Natural killer cell (primary cell): ENCODE measurements at regions not wholly inside any gene's neighbourhood (a gene's known extent, or its start where the extent isn't known, plus 50 kb on each side); places are given as distances from the start of the nearest gene placed in this dataset.

Experiments used
- ATAC-seq, 3 donors: fragments of 150-1000 bp in 2 of 3; fragments of 200-7000 bp in 1 of 3; cut with Tn5 transposase; 1 replicate in 1 of 3; 2 replicates in 2 of 3; pipeline ENCODE4 v1.10.0; 2021; ENCODE audit warnings: mild to moderate bottlenecking in 2 of 3, moderate library complexity in 2 of 3
- DNase-seq, 2 donors: peaks; one replicate each; pipeline versions ENCODE4 v3.0.0 to v3.0.0-alpha.2; 2013 to 2021; ENCODE audit warnings: mixed read lengths in 1 of 2
- H3K27ac ChIP-seq: one replicate; pipeline ENCODE4 v1.5.1; 2013; ENCODE audit warnings: mild to moderate bottlenecking, low read length
- H3K27me3 ChIP-seq: one replicate; pipeline ENCODE4 v1.6.1; 2013; ENCODE audit warnings: low read length; ENCODE audit not compliant: control insufficient read depth, insufficient read depth
- H3K36me3 ChIP-seq: one replicate; pipeline ENCODE4 v1.6.1; 2013; ENCODE audit warnings: low read length; ENCODE audit not compliant: control insufficient read depth, insufficient read depth
- H3K4me1 ChIP-seq: one replicate; pipeline ENCODE4 v1.6.1; 2013; ENCODE audit warnings: low read length; ENCODE audit not compliant: control insufficient read depth, insufficient read depth
- H3K4me3 ChIP-seq: one replicate; pipeline ENCODE4 v1.5.1; 2013; ENCODE audit warnings: low read length
- H3K9me3 ChIP-seq: one replicate; pipeline ENCODE4 v1.6.1; 2013; ENCODE audit warnings: low read length; ENCODE audit not compliant: control insufficient read depth, insufficient read depth
- H3K27ac Mint-ChIP-seq, 2 donors: one replicate each; pipeline ENCODE4 v1.8.0; 2022; ENCODE audit warnings: mild to moderate bottlenecking in 2 of 2, mixed read lengths in 2 of 2, moderate library complexity in 1 of 2
- H3K27me3 Mint-ChIP-seq, 2 donors: one replicate each; pipeline ENCODE4 v1.8.0; 2022; ENCODE audit warnings: low read depth in 2 of 2, mixed read lengths in 2 of 2
- H3K36me3 Mint-ChIP-seq: one replicate; pipeline ENCODE4 v1.8.0; 2022; ENCODE audit warnings: mixed read lengths
- H3K4me1 Mint-ChIP-seq, 2 donors: one replicate each; pipeline ENCODE4 v1.8.0; 2022; ENCODE audit warnings: mixed read lengths in 2 of 2
- H3K4me3 Mint-ChIP-seq: one replicate; pipeline ENCODE4 v1.8.0; 2022; ENCODE audit warnings: mild to moderate bottlenecking, moderate library complexity, mixed read lengths
- H3K9me3 Mint-ChIP-seq, 2 donors: one replicate each; pipeline ENCODE4 v1.8.0; 2022; ENCODE audit warnings: mixed read lengths in 2 of 2
- WGBS: methylation state at CpG from one replicate; pipeline ENCODE4 v1.1.7; 2013; ENCODE audit warnings: missing lambda C conversion rate; ENCODE audit not compliant: insufficient coverage; 5-methylcytosine and 5-hydroxymethylcytosine counted together
- intact Hi-C: fragments of 100-400 bp; cut with micrococcal nuclease; formaldehyde crosslinking; loops from one replicate; pipeline ENCODE4 v1.14.2; 2022
- TF ChIP-seq, protein P1 (sequence below): fragments of 200-600 bp; IDR thresholded peaks from one replicate; pipeline ENCODE4 v1.8.0; 2022; ENCODE audit warnings: antibody characterized with exemption

DNA sequence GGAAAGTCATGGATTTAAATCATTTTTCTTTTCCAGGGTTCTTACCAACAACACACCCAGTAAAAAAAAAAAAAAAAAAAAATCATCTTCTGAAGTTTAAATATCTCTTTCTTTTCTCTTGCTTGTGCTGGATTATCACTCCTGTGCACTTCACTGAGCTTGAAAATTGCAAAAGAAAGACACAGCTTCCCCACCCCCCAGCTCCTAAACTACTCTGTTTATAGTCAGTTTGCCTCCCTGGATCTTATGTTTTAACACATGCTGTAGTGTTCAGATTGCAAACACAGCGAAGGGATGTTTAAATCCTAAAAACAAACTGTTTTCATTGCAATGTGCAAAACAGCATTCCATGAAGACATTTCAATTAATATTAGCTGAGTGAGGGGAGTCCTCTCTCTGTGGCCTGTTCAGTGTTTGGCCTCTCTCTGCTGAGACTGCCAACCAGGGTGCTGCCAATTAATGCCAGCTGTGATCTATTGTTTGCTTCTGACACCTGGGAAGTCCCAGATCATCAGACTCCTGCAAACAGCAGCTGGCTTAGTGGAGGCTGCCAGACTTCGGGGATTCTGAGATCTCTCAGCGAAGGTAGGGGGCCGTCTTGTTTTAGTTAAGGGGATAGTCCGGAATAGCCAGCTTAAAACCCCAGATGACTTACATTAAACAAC lies 171.1 kb upstream of the PITX2 start:
- no peaks in the 10 kb centered on the region for H3K4me1 Mint-ChIP-seq
- H3K4me1 ChIP-seq, result no peaks in the 10 kb centered on the region
- no peaks in the 10 kb centered on the region for H3K27me3 ChIP-seq
- H3K36me3 Mint-ChIP-seq, result no peaks in the 10 kb centered on the region
- no peak overlapping the region for H3K4me3 Mint-ChIP-seq
- H3K27ac ChIP-seq, result no peak overlapping the region
- no peak overlapping the region for H3K27ac Mint-ChIP-seq
- H3K4me3 ChIP-seq, result no peak overlapping the region
- H3K27me3 Mint-ChIP-seq, result no peaks in the 10 kb centered on the region
- TF ChIP-seq, protein P1, sequence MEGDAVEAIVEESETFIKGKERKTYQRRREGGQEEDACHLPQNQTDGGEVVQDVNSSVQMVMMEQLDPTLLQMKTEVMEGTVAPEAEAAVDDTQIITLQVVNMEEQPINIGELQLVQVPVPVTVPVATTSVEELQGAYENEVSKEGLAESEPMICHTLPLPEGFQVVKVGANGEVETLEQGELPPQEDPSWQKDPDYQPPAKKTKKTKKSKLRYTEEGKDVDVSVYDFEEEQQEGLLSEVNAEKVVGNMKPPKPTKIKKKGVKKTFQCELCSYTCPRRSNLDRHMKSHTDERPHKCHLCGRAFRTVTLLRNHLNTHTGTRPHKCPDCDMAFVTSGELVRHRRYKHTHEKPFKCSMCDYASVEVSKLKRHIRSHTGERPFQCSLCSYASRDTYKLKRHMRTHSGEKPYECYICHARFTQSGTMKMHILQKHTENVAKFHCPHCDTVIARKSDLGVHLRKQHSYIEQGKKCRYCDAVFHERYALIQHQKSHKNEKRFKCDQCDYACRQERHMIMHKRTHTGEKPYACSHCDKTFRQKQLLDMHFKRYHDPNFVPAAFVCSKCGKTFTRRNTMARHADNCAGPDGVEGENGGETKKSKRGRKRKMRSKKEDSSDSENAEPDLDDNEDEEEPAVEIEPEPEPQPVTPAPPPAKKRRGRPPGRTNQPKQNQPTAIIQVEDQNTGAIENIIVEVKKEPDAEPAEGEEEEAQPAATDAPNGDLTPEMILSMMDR, result no peak
- ATAC-seq, result no peak
- no peaks in the 10 kb centered on the region for H3K36me3 ChIP-seq
- no peak for DNase-seq
- intact Hi-C loops, result no loop called here
- no peaks in the 10 kb centered on the region for H3K9me3 ChIP-seq
- 94% methylated on average over 3 of the region's 5 CpGs for WGBS
- H3K9me3 Mint-ChIP-seq, result peaks cover 14 to 17% of the 10 kb centered on the region in 2 donors

DNA sequence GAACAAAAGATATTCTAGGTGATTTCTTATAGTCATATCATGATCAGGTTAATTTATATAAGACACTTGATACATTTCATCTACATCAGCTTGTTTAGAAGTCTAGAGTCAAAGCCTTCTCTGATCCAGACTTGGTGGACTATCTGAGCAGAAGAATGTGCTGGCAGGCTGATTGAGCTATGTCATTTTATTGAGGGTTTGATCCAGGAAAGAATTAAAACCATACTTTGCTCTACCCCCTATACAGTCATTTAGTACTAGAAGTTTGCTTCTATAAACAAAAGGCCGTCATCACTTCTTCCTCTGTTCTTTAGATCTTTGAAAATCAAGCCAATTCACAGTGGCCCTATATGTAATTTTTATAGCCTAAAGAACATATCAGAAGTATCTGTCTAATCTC lies 173.1 kb upstream of the PITX2 start:
- no peak overlapping the region for H3K4me3 ChIP-seq
- H3K9me3 Mint-ChIP-seq, result peaks cover 6 to 14% of the 10 kb centered on the region in 2 donors
- no peak overlapping the region for H3K27ac ChIP-seq
- TF ChIP-seq, protein P1, result no peak
- no peaks in the 10 kb centered on the region for H3K4me1 Mint-ChIP-seq
- no peaks in the 10 kb centered on the region for H3K4me1 ChIP-seq
- no peak for DNase-seq
- ATAC-seq, result no peak
- no peaks in the 10 kb centered on the region for H3K27me3 Mint-ChIP-seq
- no peaks in the 10 kb centered on the region for H3K9me3 ChIP-seq
- H3K27ac Mint-ChIP-seq, result no peak overlapping the region
- no peak overlapping the region for H3K4me3 Mint-ChIP-seq
- no CpG with 5 or more reads among the region's 1 CpG for WGBS
- H3K36me3 Mint-ChIP-seq, result no peaks in the 10 kb centered on the region
- no peaks in the 10 kb centered on the region for H3K36me3 ChIP-seq
- no peaks in the 10 kb centered on the region for H3K27me3 ChIP-seq
- intact Hi-C loops, result no loop called here

DNA sequence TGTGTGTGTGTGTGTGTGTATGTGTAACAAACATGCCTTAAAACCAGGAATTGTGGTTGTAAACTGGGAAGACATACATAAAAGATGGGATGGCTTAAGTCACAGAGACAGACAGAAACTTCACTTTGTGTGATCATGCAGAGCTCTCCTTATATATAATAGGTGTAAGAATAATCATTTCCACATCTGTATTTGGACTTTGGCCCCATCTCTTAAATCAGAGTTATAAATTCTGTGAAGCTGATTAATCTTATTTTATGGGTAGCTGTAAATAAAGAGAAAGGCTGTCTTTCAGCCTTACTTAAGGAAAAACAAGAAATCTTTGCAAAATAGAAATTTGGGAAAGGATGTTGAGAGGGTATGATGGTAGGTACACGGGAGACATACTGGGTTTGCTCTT lies 174.6 kb upstream of the PITX2 start:
- no peaks in the 10 kb centered on the region for H3K36me3 Mint-ChIP-seq
- 75% methylated on average over 1 of the region's 1 CpG for WGBS
- no peaks in the 10 kb centered on the region for H3K4me1 Mint-ChIP-seq
- H3K27me3 Mint-ChIP-seq, result no peaks in the 10 kb centered on the region
- H3K4me3 Mint-ChIP-seq, result no peak overlapping the region
- no peaks in the 10 kb centered on the region for H3K27me3 ChIP-seq
- no peak overlapping the region for H3K27ac ChIP-seq
- intact Hi-C loops, result no loop called here
- no peak overlapping the region for H3K27ac Mint-ChIP-seq
- TF ChIP-seq, protein P1, result no peak
- ATAC-seq, result no peak
- H3K4me3 ChIP-seq, result no peak overlapping the region
- no peaks in the 10 kb centered on the region for H3K36me3 ChIP-seq
- H3K4me1 ChIP-seq, result no peaks in the 10 kb centered on the region
- no peak for DNase-seq
- H3K9me3 Mint-ChIP-seq, result peaks cover 8 to 15% of the 10 kb centered on the region in 2 donors
- H3K9me3 ChIP-seq, result no peaks in the 10 kb centered on the region

DNA sequence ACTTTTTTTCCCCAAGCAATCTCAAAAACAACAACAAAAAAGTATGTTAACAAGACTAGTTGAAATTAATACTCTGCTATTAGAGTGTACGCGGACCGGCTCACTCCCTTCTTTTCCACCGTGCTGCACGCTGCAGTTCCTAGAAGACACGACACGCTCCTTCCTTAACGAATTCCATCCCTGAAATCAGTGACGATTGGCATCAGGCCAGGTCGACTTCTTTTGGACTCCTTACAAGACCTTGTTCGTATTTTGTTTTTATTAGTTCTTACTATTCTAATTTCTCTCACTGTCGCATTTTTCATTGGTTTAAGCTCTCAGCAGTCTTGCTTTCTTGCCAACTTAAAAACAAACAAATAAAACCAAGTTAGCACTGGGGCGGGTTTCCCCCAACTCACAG lies 175.8 kb upstream of the PITX2 start:
- WGBS, result 86% methylated on average over 13 of the region's 13 CpGs
- Mint-ChIP-seq H3K4me3 (no peak overlapping the region), H3K36me3 (no peaks in the 10 kb centered on the region)

More for the DNA sequence above, 175.8 kb upstream of the PITX2 start:
- ATAC-seq, result no peak
- H3K36me3 ChIP-seq, result no peaks in the 10 kb centered on the region
- H3K4me3 ChIP-seq, result no peak overlapping the region
- no peaks in the 10 kb centered on the region for H3K9me3 ChIP-seq
- intact Hi-C loops, result no loop called here
- Mint-ChIP-seq H3K27me3 (no peaks in the 10 kb centered on the region), H3K27ac (no peak overlapping the region), H3K9me3 (peaks cover 8 to 15% of the 10 kb centered on the region in 2 donors), H3K4me1 (no peaks in the 10 kb centered on the region)
- no peaks in the 10 kb centered on the region for H3K27me3 ChIP-seq
- TF ChIP-seq, protein P1, result no peak
- H3K27ac ChIP-seq, result no peak overlapping the region
- no peak for DNase-seq
- no peaks in the 10 kb centered on the region for H3K4me1 ChIP-seq
